GM12892 (cell line): ENCODE measurements at regions not wholly inside any gene's neighbourhood (a gene's known extent, or its start where the extent isn't known, plus 50 kb on each side); places are given as distances from the start of the nearest gene placed in this dataset.

Source experiments
- POLR2A ChIP-seq: IDR thresholded peaks from 2 replicates; pipeline ENCODE4 v1.6.1; 2011; ENCODE audit warnings: low read depth, low read length, control low read depth
- POLR2AphosphoS5 ChIP-seq: IDR thresholded peaks from 2 replicates; pipeline ENCODE4 v1.6.1; 2011; ENCODE audit warnings: low read depth, low read length, control low read depth
- TAF1 ChIP-seq: IDR thresholded peaks from 2 replicates; pipeline ENCODE4 v1.6.1; 2011; ENCODE audit warnings: low read depth, mild to moderate bottlenecking, control low read depth, low read length, borderline replicate concordance

DNA sequence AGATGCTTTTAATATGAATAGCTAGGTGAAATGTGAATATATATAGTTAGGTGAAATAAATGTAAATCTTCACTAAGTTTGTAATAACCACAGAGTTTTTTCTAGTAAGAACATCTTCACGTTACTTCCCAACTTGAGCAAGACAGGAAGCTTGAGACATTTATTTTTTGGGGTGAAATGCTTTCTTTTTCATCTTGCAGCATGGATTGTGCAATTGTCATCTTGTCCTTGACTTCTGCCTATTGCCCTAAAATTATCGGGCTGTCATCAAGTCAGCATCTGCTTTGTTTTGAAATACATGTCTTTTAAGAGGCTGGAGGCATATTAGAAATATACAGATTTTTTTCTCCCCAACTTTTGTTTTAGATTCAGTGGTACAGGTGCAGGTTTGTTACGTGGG lies 433.9 kb downstream of the PCNX1 start:
- TF ChIP-seq POLR2A (no peak), POLR2AphosphoS5 (no peak), TAF1 (no peak)
